DND-41 (cell line): ENCODE measurements at regions not wholly inside any gene's neighbourhood (a gene's known extent, or its start where the extent isn't known, plus 50 kb on each side); places are given as distances from the start of the nearest gene placed in this dataset.
"Not testable (repeated sequence)": the region's sequence is repeated elsewhere in the genome, so short reads cannot be mapped to it uniquely, and the experiment has no call there.

Source experiments
- ATAC-seq: fragments of 200-7000 bp; cut with Tn5 transposase; 3 replicates; pipeline ENCODE4 v1.9.1; 2021; ENCODE audit warnings: low read depth; ENCODE audit not compliant: insufficient read depth
- DNase-seq: peaks from one replicate; pipeline ENCODE4 v3.0.0-alpha.2; 2020
- H2AFZ ChIP-seq: 2 replicates; pipeline ENCODE4 v1.6.0; 2012; ENCODE audit warnings: low read depth, low read length
- H3K27ac ChIP-seq: 2 replicates; pipeline ENCODE4 v1.5.1; 2012; ENCODE audit warnings: low read length, inconsistent platforms
- H3K27me3 ChIP-seq: fragments of 200-600 bp; sonication (generic); 2 replicates; pipeline ENCODE4 v1.6.0; 2012; ENCODE audit warnings: low read length, mild to moderate bottlenecking, inconsistent platforms; ENCODE audit not compliant: insufficient read depth, poor library complexity
- H3K36me3 ChIP-seq: 2 replicates; pipeline ENCODE4 v1.5.1; 2012; ENCODE audit warnings: low read length, inconsistent platforms; ENCODE audit not compliant: insufficient read depth
- H3K4me1 ChIP-seq: 2 replicates; pipeline ENCODE4 v1.5.1; 2012; ENCODE audit warnings: mild to moderate bottlenecking, low read length; ENCODE audit not compliant: insufficient read depth
- H3K4me2 ChIP-seq: 2 replicates; pipeline ENCODE4 v1.6.0; 2012; ENCODE audit warnings: mild to moderate bottlenecking, moderate library complexity, low read length, inconsistent platforms; ENCODE audit not compliant: insufficient read depth
- H3K4me3 ChIP-seq, 2 experiments: fragments of 200-600 bp in 1 of 2; shearing (Covaris generic) in 1 of 2; 2 replicates each; pipeline ENCODE4 v1.5.1; 2012 to 2016; ENCODE audit warnings: inconsistent platforms in 2 of 2, low read length in 2 of 2, mild to moderate bottlenecking in 2 of 2, low read depth in 1 of 2, moderate library complexity in 1 of 2
- H3K79me2 ChIP-seq: 2 replicates; pipeline ENCODE4 v1.6.0; 2012; ENCODE audit warnings: low read length, inconsistent platforms; ENCODE audit not compliant: insufficient read depth
- H3K9ac ChIP-seq: 2 replicates; pipeline ENCODE4 v1.6.0; 2012; ENCODE audit warnings: low read depth, mild to moderate bottlenecking, inconsistent platforms, low read length, moderate library complexity
- H3K9me3 ChIP-seq: 2 replicates; pipeline ENCODE4 v1.5.1; 2012; ENCODE audit warnings: low read length, moderate library complexity, mild to moderate bottlenecking, inconsistent platforms; ENCODE audit not compliant: insufficient read depth, severe bottlenecking
- H4K20me1 ChIP-seq: 2 replicates; pipeline ENCODE4 v1.6.0; 2012; ENCODE audit warnings: low read length; ENCODE audit not compliant: insufficient read depth
- EZH2 ChIP-seq: IDR thresholded peaks from 3 replicates; pipeline ENCODE4 v1.6.1; 2012; ENCODE audit warnings: borderline replicate concordance, low read depth, mild to moderate bottlenecking, moderate library complexity, low read length, inconsistent platforms; ENCODE audit not compliant: severe bottlenecking
- TF ChIP-seq, protein P1 (sequence below): IDR thresholded peaks from 2 replicates; pipeline ENCODE4 v1.5.1; 2012; ENCODE audit warnings: borderline replicate concordance, low read length, moderate library complexity, mild to moderate bottlenecking; ENCODE audit not compliant: poor library complexity, severe bottlenecking; ENCODE audit errors: extremely low read depth

DNA sequence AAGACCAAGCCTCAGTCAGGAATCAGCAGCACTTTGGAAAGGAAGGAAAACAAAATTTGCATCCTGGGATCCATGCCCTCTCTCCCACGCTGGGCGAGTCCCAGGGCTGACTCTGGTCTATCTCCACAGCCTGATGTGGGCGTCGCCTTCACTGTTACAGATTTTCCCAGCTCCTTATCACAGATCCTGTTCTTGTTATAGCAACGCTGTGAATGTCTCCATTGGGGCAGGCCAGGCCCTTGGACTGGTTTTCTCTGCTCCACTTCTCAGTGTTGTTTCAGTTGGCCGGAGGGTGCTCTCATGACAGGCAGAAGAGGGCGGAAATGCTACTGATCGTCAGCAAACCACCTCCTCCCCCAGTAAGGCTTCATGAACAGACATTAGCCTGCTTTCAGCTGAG is 127.9 kb upstream of the CDH11 start:
- Histone ChIP-seq H3K79me2 (no peaks in the 10 kb centered on the region), H3K9ac (no peak overlapping the region), H3K27me3 (no peaks in the 10 kb centered on the region), H3K4me3 (no peak overlapping the region), H3K4me1 (no peaks in the 10 kb centered on the region), H3K9me3 (no peaks in the 10 kb centered on the region), H2AFZ (no peak overlapping the region), H3K36me3 (no peaks in the 10 kb centered on the region), H3K27ac (no peak overlapping the region), H3K4me2 (no peak overlapping the region), H4K20me1 (no peaks in the 10 kb centered on the region)
- no peak for ATAC-seq
- no peak for DNase-seq
- TF ChIP-seq, protein P1, sequence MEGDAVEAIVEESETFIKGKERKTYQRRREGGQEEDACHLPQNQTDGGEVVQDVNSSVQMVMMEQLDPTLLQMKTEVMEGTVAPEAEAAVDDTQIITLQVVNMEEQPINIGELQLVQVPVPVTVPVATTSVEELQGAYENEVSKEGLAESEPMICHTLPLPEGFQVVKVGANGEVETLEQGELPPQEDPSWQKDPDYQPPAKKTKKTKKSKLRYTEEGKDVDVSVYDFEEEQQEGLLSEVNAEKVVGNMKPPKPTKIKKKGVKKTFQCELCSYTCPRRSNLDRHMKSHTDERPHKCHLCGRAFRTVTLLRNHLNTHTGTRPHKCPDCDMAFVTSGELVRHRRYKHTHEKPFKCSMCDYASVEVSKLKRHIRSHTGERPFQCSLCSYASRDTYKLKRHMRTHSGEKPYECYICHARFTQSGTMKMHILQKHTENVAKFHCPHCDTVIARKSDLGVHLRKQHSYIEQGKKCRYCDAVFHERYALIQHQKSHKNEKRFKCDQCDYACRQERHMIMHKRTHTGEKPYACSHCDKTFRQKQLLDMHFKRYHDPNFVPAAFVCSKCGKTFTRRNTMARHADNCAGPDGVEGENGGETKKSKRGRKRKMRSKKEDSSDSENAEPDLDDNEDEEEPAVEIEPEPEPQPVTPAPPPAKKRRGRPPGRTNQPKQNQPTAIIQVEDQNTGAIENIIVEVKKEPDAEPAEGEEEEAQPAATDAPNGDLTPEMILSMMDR: no peak
- no peak for TF ChIP-seq EZH2

DNA sequence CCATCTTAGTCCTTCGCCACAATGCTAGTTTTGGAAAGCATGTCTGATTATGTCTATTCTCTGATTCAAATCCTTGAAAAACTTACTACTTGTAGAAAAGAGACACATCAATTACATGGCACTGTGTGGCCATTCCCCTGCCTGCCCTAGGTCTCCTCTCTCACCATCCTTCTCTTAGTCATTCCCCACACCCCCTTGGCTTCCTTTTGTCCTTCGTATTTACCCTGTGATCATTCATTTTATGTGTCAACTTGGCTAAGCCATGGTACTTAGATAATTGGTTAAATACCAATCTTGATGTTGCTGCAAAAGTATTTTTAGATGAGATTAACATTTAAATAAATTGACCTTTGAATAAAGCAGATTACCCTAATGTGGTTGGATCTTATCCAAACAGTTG is 122.9 kb upstream of the CDH11 start:
- no peak for TF ChIP-seq EZH2
- TF ChIP-seq, protein P1: no peak
- Histone ChIP-seq H3K27me3 (no peaks in the 10 kb centered on the region), H3K4me3 (no peak overlapping the region), H3K9me3 (no peaks in the 10 kb centered on the region), H3K4me2 (no peak overlapping the region), H3K27ac (no peak overlapping the region), H3K36me3 (no peaks in the 10 kb centered on the region), H4K20me1 (no peaks in the 10 kb centered on the region), H3K9ac (no peak overlapping the region), H3K79me2 (no peaks in the 10 kb centered on the region), H3K4me1 (no peaks in the 10 kb centered on the region), H2AFZ (no peak overlapping the region)
- ATAC-seq (no peak), DNase-seq (no peak)

DNA sequence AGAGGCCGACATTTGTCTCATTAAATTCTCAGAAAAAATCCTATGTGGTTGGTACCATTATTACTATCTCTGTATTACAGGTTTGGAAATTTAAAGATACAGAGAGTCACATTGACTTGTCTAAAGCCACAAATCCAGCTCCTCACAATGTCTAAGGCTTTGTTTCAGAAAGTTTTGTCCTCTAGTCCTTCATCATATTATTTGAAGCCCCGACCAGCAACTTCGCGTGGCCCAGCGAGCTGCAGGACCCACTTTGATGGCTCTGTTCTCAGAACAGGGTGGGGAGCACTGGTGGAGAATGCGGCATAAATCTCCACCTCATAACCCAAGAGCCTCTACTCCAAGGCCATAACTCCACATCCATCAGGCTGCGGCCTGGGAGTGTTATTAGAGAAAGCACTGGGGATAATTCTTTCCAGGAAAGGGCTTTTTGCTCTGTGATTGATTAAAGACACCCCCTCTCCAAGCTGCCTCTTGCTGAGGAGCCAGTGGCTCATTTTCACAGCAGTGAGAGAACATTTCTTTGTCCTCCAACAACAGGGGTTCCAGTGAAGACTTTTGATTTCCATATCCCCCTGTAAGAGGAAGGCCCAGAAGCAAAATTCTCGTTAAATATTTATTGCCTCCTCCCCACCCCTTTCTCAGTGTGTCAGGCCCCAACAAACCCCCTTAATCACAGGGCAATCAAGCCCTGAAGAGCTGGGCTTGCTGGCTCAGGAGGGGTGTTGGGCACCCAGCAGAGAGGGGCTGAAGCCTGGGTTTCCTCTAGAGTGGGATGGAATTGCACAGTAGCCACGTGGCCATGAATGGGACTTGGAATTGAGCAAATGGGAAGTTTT is 113.7 kb upstream of the CDH11 start:
- no peaks in the 10 kb centered on the region for H3K9me3 ChIP-seq
- no peak overlapping the region for H3K4me3 ChIP-seq
- no peaks in the 10 kb centered on the region for H4K20me1 ChIP-seq
- no peak overlapping the region for H3K27ac ChIP-seq
- no peak overlapping the region for H3K9ac ChIP-seq
- no peaks in the 10 kb centered on the region for H3K36me3 ChIP-seq
- DNase-seq: no peak
- no peak for ATAC-seq
- no peak overlapping the region for H3K4me2 ChIP-seq
- H3K4me1 ChIP-seq: no peaks in the 10 kb centered on the region
- no peaks in the 10 kb centered on the region for H3K27me3 ChIP-seq
- no peaks in the 10 kb centered on the region for H3K79me2 ChIP-seq
- no peak for TF ChIP-seq EZH2
- TF ChIP-seq, protein P1: no peak
- H2AFZ ChIP-seq: no peak overlapping the region

DNA sequence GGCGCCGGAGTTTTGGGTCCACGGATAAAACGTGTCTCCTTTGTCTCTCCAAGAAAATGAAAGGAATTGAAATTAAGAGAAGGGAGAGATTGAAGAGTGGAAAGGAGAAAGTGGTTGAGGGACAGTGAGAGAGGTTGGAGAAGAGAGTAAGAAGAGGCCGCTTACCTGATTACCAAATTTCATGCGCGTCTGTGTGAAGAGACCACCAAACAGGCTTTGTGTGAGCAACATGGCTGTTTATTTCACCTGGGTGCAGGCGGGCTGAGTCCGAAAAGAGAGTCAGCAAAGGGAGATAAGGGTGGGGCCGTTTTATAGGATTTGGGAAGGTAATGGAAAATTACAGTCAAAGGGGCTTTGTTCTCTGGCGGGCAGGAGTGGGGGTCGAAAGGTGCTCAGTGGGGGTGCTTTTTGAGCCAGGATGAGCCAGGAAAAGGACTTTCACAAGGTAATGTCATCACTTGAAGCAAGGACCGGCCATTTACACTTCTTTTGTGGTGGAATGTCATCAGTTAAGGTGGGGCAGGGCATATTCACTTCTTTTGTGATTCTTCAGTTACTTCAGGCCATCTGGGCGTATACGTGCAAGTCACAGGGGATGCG is 113.0 kb upstream of the CDH11 start:
- not testable (repeated sequence) for H4K20me1 ChIP-seq, DNase-seq, H3K4me1 ChIP-seq, H3K36me3 ChIP-seq, H3K27me3 ChIP-seq, H3K79me2 ChIP-seq, ATAC-seq, H3K9me3 ChIP-seq, H3K9ac ChIP-seq, H3K27ac ChIP-seq, H3K4me2 ChIP-seq, H2AFZ ChIP-seq, H3K4me3 ChIP-seq
